Ovary (tissue), 3 donors: ENCODE measurements at regions not wholly inside any gene's neighbourhood (a gene's known extent, or its start where the extent isn't known, plus 50 kb on each side); places are given as distances from the start of the nearest gene placed in this dataset.

Experiments
- CTCF ChIP-seq, 3 donors: fragments of 450-650 bp in 2 of 3; fragments of 200-600 bp in 1 of 3; IDR thresholded peaks; one replicate each; pipeline versions ENCODE4 v1.5.1 to v1.8.0; 2016 to 2022; ENCODE audit warnings: antibody characterized with exemption in 3 of 3, mild to moderate bottlenecking in 1 of 3
- EP300 ChIP-seq: sonication (generic); formaldehyde crosslinking; IDR thresholded peaks from one replicate; pipeline ENCODE4 v1.6.1; 2017; ENCODE audit warnings: antibody characterized with exemption
- POLR2A ChIP-seq: fragments of 450-650 bp; IDR thresholded peaks from one replicate; pipeline ENCODE4 v1.6.1; 2017; ENCODE audit warnings: antibody characterized with exemption, mild to moderate bottlenecking, moderate library complexity
- donor health status: DM: no; HTN: no; CAD: no.

- TF ChIP-seq CTCF (IDR thresholded peaks at IDR 0.05): no peak
- no peak for TF ChIP-seq POLR2A
- TF ChIP-seq EP300: no peak
These were observed 713.7 kb downstream of the SLITRK1 start for GRCh38 chr13:83168590-83168989.
